ENCODE measurements at regions not wholly inside any gene's neighbourhood (a gene's known extent, or its start where the extent isn't known, plus 50 kb on each side); places are given as distances from the start of the nearest gene placed in this dataset.

- no peak for TF ChIP-seq REST (IDR thresholded peaks at IDR 0.05; ENCODE audit: low read depth)
- TF ChIP-seq SRF (IDR thresholded peaks at IDR 0.05; ENCODE audit: low read depth) = no peak
- TF ChIP-seq CTCF (IDR thresholded peaks at IDR 0.05 in 2 of 3, conservative IDR thresholded peaks at IDR 0.05 in 1 of 3; ENCODE audit: borderline replicate concordance in 1 of 3, insufficient read depth in 1 of 3, low read depth in 2 of 3, low read length in 2 of 3) = no peak
- TF ChIP-seq POLR2AphosphoS5 (IDR thresholded peaks at IDR 0.05; ENCODE audit: low read depth, low read length) = no peak
- TF ChIP-seq YY1 (IDR thresholded peaks at IDR 0.05; ENCODE audit: extremely low read depth, insufficient replicate concordance, low read depth, low read length) = no peak
Observed at GRCh38 chr6:14887181-14887580, 358.7 kb upstream of the JARID2 start.

All from HCT116 (cell line).